T-helper 1 cell treated with Interleukin-12 subunit alpha and Interleukin-12 subunit beta and Interleukin-4 antibody, amounts not matched to agents 30 μg/mL and 1 μg/mL, for 36 hours (primary cell): ENCODE measurements at regions not wholly inside any gene's neighbourhood (a gene's known extent, or its start where the extent isn't known, plus 50 kb on each side); places are given as distances from the start of the nearest gene placed in this dataset.

ENCODE experiments used
- H3K27ac Mint-ChIP-seq: one replicate; pipeline ENCODE4 v1.8.0; 2021; ENCODE audit warnings: mild to moderate bottlenecking, mixed read lengths
- H3K27me3 Mint-ChIP-seq: one replicate; pipeline ENCODE4 v1.8.0; 2021; ENCODE audit warnings: low read depth, mixed read lengths
- H3K36me3 Mint-ChIP-seq: one replicate; pipeline ENCODE4 v1.8.0; 2021; ENCODE audit warnings: low read depth, mixed read lengths
- H3K4me1 Mint-ChIP-seq: one replicate; pipeline ENCODE4 v1.8.0; 2021; ENCODE audit warnings: low read depth, mixed read lengths
- H3K4me3 Mint-ChIP-seq: one replicate; pipeline ENCODE4 v1.8.0; 2021; ENCODE audit warnings: mild to moderate bottlenecking, moderate library complexity, mixed read lengths
- H3K9me3 Mint-ChIP-seq: one replicate; pipeline ENCODE4 v1.8.0; 2021; ENCODE audit warnings: mixed read lengths

- Mint-ChIP-seq H3K27ac (no peak overlapping the region), H3K4me1 (no peaks in the 10 kb centered on the region), H3K9me3 (no peaks in the 10 kb centered on the region), H3K36me3 (no peaks in the 10 kb centered on the region), H3K4me3 (no peak overlapping the region), H3K27me3 (peaks cover 4% of the 10 kb centered on the region)
These were observed 1006.6 kb upstream of the LRRN3 start for GRCh38 chr7:110084181-110084807.

DNA sequence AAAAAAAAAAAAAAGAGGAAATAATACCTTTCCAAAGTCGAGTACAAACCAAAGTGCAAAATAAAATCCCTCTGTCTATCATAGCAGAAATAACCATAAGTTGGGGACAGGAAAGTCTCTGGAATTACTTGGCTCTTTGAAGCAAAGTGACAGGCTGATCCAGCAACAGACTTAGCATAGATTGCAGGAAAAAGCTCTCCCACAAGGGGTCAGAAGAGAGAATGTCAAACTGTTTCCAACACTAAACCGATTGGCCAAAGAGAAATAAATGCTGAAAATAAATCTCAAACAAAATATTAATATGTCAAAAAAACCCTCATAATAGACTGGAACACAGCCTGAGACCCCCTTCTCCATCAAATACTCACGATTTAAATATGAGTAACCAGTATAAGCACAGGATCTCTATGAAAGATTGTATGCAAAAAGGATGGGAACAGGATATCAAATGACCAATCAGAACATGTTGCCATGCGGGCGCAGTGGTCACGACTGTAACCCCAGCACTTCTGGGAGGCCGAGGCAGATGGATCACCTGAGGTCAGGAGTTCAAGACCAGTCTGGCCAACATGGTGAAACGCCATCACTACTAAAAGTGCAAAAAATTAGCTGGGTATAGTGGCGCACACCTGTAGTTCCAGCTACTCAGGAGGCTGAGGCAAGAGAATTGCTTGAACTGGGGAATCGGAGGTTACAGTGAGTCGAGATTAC is 1000.7 kb upstream of the LRRN3 start:
- H3K27ac Mint-ChIP-seq, result no peak overlapping the region
- peaks cover 4% of the 10 kb centered on the region for H3K27me3 Mint-ChIP-seq

GRCh38 chr7:110095372-110096052 is 995.4 kb upstream of the LRRN3 start:
- H3K27ac Mint-ChIP-seq, result no peak overlapping the region
- no peak overlapping the region for H3K4me3 Mint-ChIP-seq
- peaks cover 3% of the 10 kb centered on the region for H3K9me3 Mint-ChIP-seq
- no peaks in the 10 kb centered on the region for H3K36me3 Mint-ChIP-seq
- H3K27me3 Mint-ChIP-seq, result no peaks in the 10 kb centered on the region
- H3K4me1 Mint-ChIP-seq, result no peaks in the 10 kb centered on the region

More for the DNA sequence above, 1000.7 kb upstream of the LRRN3 start:
- Mint-ChIP-seq H3K4me1 (no peaks in the 10 kb centered on the region), H3K4me3 (no peak overlapping the region), H3K9me3 (no peaks in the 10 kb centered on the region), H3K36me3 (no peaks in the 10 kb centered on the region)

DNA sequence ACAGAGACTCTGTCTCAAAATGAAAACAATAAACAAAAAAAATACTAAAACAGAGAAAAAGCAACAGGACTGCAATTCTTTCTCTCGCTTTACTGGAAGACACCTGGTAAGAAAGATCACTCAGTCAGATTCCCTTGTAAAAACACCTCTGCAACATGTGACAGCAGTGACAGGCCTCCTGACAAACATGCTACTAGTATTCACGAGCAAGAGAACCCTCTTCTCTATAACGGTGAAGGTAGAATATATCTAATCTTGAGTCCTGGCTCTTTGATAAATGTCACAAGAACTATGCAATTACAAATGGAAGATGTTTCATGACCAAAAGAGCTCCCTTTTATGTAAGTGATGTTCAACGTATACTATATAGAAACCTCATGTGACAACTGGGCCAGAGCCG is 986.7 kb upstream of the LRRN3 start:
- H3K9me3 Mint-ChIP-seq, result peaks cover 4% of the 10 kb centered on the region

DNA sequence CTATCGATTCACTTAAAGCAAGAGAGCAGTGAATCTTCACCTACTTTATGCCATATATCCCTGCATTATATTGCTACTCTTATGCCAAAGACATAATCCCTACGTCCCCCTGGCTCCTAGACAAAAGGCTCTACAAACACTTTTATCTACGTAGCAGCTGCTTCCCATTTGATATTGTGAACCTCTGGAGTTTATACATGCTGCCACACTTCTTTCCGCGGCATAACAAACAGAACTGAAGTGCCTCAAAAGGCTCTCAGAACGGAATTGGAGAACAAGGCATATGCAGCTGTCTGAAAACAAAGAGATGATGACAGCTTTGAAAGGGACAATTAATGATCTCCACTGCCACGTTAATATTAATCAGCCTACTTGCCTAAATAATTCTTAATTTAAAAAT is 985.6 kb upstream of the LRRN3 start:
- Mint-ChIP-seq H3K27me3 (no peaks in the 10 kb centered on the region), H3K4me3 (no peak overlapping the region), H3K9me3 (peaks cover 3% of the 10 kb centered on the region), H3K27ac (no peak overlapping the region), H3K36me3 (no peaks in the 10 kb centered on the region), H3K4me1 (no peaks in the 10 kb centered on the region)

More for the DNA sequence above, 986.7 kb upstream of the LRRN3 start:
- no peak overlapping the region for H3K27ac Mint-ChIP-seq
- no peaks in the 10 kb centered on the region for H3K27me3 Mint-ChIP-seq
- H3K4me1 Mint-ChIP-seq, result no peaks in the 10 kb centered on the region
- H3K36me3 Mint-ChIP-seq, result no peaks in the 10 kb centered on the region
- H3K4me3 Mint-ChIP-seq, result no peak overlapping the region

DNA sequence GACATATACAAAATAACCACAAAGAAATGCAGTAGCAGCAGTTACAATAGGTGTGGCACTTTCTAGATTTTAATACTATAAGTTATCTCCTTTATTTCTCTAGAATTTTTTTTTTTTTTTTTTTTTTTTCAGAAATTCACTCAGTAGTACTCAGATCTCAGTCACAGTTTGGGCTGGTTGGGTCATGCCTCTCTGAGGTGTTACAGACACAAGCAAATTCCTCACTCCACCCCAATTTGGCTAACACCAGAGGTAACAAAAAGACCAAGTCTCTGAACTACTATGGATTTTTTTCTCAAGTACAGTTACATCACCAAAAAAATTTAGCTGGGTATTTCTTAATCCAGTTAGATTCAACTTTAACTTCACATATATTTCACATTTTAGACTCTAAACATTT is 985.1 kb upstream of the LRRN3 start:
- Mint-ChIP-seq H3K4me3 (no peak overlapping the region), H3K4me1 (no peaks in the 10 kb centered on the region), H3K36me3 (no peaks in the 10 kb centered on the region), H3K27ac (no peak overlapping the region), H3K27me3 (no peaks in the 10 kb centered on the region), H3K9me3 (no peaks in the 10 kb centered on the region)

- no peak overlapping the region for H3K27ac Mint-ChIP-seq
- H3K27me3 Mint-ChIP-seq, result no peaks in the 10 kb centered on the region
- H3K36me3 Mint-ChIP-seq, result no peaks in the 10 kb centered on the region
- H3K4me3 Mint-ChIP-seq, result no peak overlapping the region
- peaks cover 15% of the 10 kb centered on the region for H3K9me3 Mint-ChIP-seq
- no peaks in the 10 kb centered on the region for H3K4me1 Mint-ChIP-seq
These were observed 970.9 kb upstream of the LRRN3 start for GRCh38 chr7:110119883-110120581.

DNA sequence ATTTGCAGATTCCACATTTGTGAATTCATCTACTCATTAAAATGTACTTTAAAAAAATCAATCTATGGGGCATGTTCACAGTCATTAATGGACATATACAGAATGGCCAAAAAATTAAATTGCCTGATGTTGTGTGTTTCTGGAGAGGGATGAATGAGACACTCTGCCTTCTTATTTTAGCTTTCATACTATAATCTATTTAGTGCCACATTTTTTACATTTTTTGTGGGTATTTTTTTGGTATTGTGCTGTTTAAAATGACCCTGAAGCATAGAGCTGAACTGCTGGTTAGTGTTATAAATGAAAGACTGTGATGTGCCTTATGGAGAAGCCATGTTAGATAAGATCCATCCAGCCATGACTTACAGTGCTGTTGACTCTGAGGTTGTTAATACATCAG is 961.8 kb upstream of the LRRN3 start:
- Mint-ChIP-seq H3K27ac (no peak overlapping the region), H3K4me3 (no peak overlapping the region), H3K27me3 (no peaks in the 10 kb centered on the region), H3K4me1 (no peaks in the 10 kb centered on the region), H3K36me3 (no peaks in the 10 kb centered on the region), H3K9me3 (no peaks in the 10 kb centered on the region)

- Mint-ChIP-seq H3K36me3 (no peaks in the 10 kb centered on the region), H3K27ac (no peak overlapping the region), H3K4me3 (no peak overlapping the region), H3K4me1 (no peaks in the 10 kb centered on the region), H3K9me3 (no peaks in the 10 kb centered on the region), H3K27me3 (no peaks in the 10 kb centered on the region)
These were observed 960.3 kb upstream of the LRRN3 start for GRCh38 chr7:110130669-110131068.

GRCh38 chr7:110131344-110131743 is 959.6 kb upstream of the LRRN3 start:
- no peak overlapping the region for H3K27ac Mint-ChIP-seq
- H3K9me3 Mint-ChIP-seq, result no peaks in the 10 kb centered on the region
- H3K27me3 Mint-ChIP-seq, result no peaks in the 10 kb centered on the region
- H3K4me1 Mint-ChIP-seq, result no peaks in the 10 kb centered on the region
- no peak overlapping the region for H3K4me3 Mint-ChIP-seq
- H3K36me3 Mint-ChIP-seq, result no peaks in the 10 kb centered on the region

GRCh38 chr7:110139056-110139455 is 951.9 kb upstream of the LRRN3 start:
- Mint-ChIP-seq H3K4me1 (no peaks in the 10 kb centered on the region), H3K4me3 (no peak overlapping the region), H3K27ac (no peak overlapping the region), H3K27me3 (no peaks in the 10 kb centered on the region), H3K36me3 (no peaks in the 10 kb centered on the region), H3K9me3 (no peaks in the 10 kb centered on the region)

GRCh38 chr7:110142939-110143526 is 947.9 kb upstream of the LRRN3 start:
- Mint-ChIP-seq H3K9me3 (no peaks in the 10 kb centered on the region), H3K27ac (no peak overlapping the region), H3K4me1 (no peaks in the 10 kb centered on the region), H3K27me3 (no peaks in the 10 kb centered on the region), H3K36me3 (no peaks in the 10 kb centered on the region), H3K4me3 (no peak overlapping the region)

- H3K36me3 Mint-ChIP-seq, result no peaks in the 10 kb centered on the region
These were observed 946.3 kb upstream of the LRRN3 start for GRCh38 chr7:110144599-110144998.

GRCh38 chr7:110148054-110148453 is 942.9 kb upstream of the LRRN3 start:
- H3K9me3 Mint-ChIP-seq, result no peaks in the 10 kb centered on the region
- H3K27me3 Mint-ChIP-seq, result no peaks in the 10 kb centered on the region
- no peaks in the 10 kb centered on the region for H3K4me1 Mint-ChIP-seq
- H3K36me3 Mint-ChIP-seq, result no peaks in the 10 kb centered on the region
- H3K27ac Mint-ChIP-seq, result no peak overlapping the region
- no peak overlapping the region for H3K4me3 Mint-ChIP-seq

More at GRCh38 chr7:110144599-110144998, 946.3 kb upstream of the LRRN3 start:
- H3K9me3 Mint-ChIP-seq, result no peaks in the 10 kb centered on the region
- H3K4me1 Mint-ChIP-seq, result no peaks in the 10 kb centered on the region
- no peak overlapping the region for H3K27ac Mint-ChIP-seq
- no peaks in the 10 kb centered on the region for H3K27me3 Mint-ChIP-seq
- no peak overlapping the region for H3K4me3 Mint-ChIP-seq
